ENCODE measurements at regions not wholly inside any gene's neighbourhood (a gene's known extent, or its start where the extent isn't known, plus 50 kb on each side); places are given as distances from the start of the nearest gene placed in this dataset.
"Not testable (repeated sequence)": the region's sequence is repeated elsewhere in the genome, so short reads cannot be mapped to it uniquely, and the experiment has no call there.

GRCh38 chr3:177622982-177623617, 425.8 kb upstream of the TBL1XR1 start:
- TF ChIP-seq CTCF (IDR thresholded peaks at IDR 0.05; ENCODE audit: low read depth, low read length), result no peak
- Histone ChIP-seq H3K9me3 (no peaks in the 10 kb centered on the region), H3K36me3 (no peaks in the 10 kb centered on the region), H3K4me1 (no peaks in the 10 kb centered on the region), H3K27me3 (no peaks in the 10 kb centered on the region), H3K4me3 (ENCODE audit: low read depth, low read length) (no peak overlapping the region)
- DNase-seq, result no peak

- no peaks in the 10 kb centered on the region for H3K9me3 ChIP-seq
- no peak overlapping the region for H3K4me3 ChIP-seq (ENCODE audit: low read depth, low read length)
- no peak for TF ChIP-seq CTCF (IDR thresholded peaks at IDR 0.05; ENCODE audit: low read depth, low read length)
- H3K4me1 ChIP-seq, result peaks cover 7% of the 10 kb centered on the region
- H3K27me3 ChIP-seq, result no peaks in the 10 kb centered on the region
- H3K36me3 ChIP-seq, result no peaks in the 10 kb centered on the region
- DNase-seq, result no peak
These were observed 427.5 kb upstream of the TBL1XR1 start for GRCh38 chr3:177624528-177625495.

GRCh38 chr3:177626045-177626444, 428.8 kb upstream of the TBL1XR1 start:
- TF ChIP-seq CTCF (IDR thresholded peaks at IDR 0.05; ENCODE audit: low read depth, low read length), result no peak
- Histone ChIP-seq H3K4me1 (peaks cover 7% of the 10 kb centered on the region), H3K36me3 (no peaks in the 10 kb centered on the region), H3K4me3 (ENCODE audit: low read depth, low read length) (no peak overlapping the region), H3K9me3 (no peaks in the 10 kb centered on the region), H3K27me3 (no peaks in the 10 kb centered on the region)
- no peak for DNase-seq

GRCh38 chr3:177628095-177628719, 430.9 kb upstream of the TBL1XR1 start:
- not testable (repeated sequence) for H3K4me1 ChIP-seq; H3K27me3 ChIP-seq; H3K4me3 ChIP-seq (ENCODE audit: low read depth, low read length); H3K9me3 ChIP-seq; H3K36me3 ChIP-seq
- peak; percentile 42 for DNase-seq

GRCh38 chr3:177629276-177629675, 432.0 kb upstream of the TBL1XR1 start:
- no peak for TF ChIP-seq CTCF (IDR thresholded peaks at IDR 0.05; ENCODE audit: low read depth, low read length)
- no peaks in the 10 kb centered on the region for H3K36me3 ChIP-seq
- H3K4me3 ChIP-seq (ENCODE audit: low read depth, low read length), result no peak overlapping the region
- no peaks in the 10 kb centered on the region; the same call in 1 of the 2 replicates for H3K9me3 ChIP-seq
- peaks cover 7% of the 10 kb centered on the region for H3K4me1 ChIP-seq
- DNase-seq, result no peak
- no peaks in the 10 kb centered on the region for H3K27me3 ChIP-seq

GRCh38 chr3:177633671-177634207, 436.5 kb upstream of the TBL1XR1 start:
- TF ChIP-seq CTCF (IDR thresholded peaks at IDR 0.05; ENCODE audit: low read depth, low read length), result no peak
- no peaks in the 10 kb centered on the region; the same call in 1 of the 2 replicates for H3K9me3 ChIP-seq

GRCh38 chr3:177635601-177636106, 438.4 kb upstream of the TBL1XR1 start:
- DNase-seq; H3K4me1 ChIP-seq; H3K9me3 ChIP-seq; H3K36me3 ChIP-seq; H3K4me3 ChIP-seq (ENCODE audit: low read depth, low read length); H3K27me3 ChIP-seq: not testable (repeated sequence)

More at GRCh38 chr3:177633671-177634207, 436.5 kb upstream of the TBL1XR1 start:
- no peak for DNase-seq
- peaks cover 1% of the 10 kb centered on the region; the same call in 1 of the 2 replicates for H3K4me1 ChIP-seq
- H3K27me3 ChIP-seq, result no peaks in the 10 kb centered on the region
- H3K4me3 ChIP-seq (ENCODE audit: low read depth, low read length), result no peak overlapping the region
- no peaks in the 10 kb centered on the region for H3K36me3 ChIP-seq

Data from BE2C (cell line).